ENCODE measurements at regions not wholly inside any gene's neighbourhood (a gene's known extent, or its start where the extent isn't known, plus 50 kb on each side); places are given as distances from the start of the nearest gene placed in this dataset.

- no peak for DNase-seq (ENCODE audit: low read depth)
- no peak overlapping the region for H3K4me3 ChIP-seq (ENCODE audit: control insufficient read depth, low read depth, low read length)
- TF ChIP-seq CTCF (IDR thresholded peaks at IDR 0.05; ENCODE audit: control insufficient read depth, insufficient read depth, low read depth, low read length, missing control alignments), result no peak
Observed at GRCh38 chr14:101711041-101711856, 50.3 kb upstream of the PPP2R5C start.
